B cell (primary cell): ENCODE measurements at regions not wholly inside any gene's neighbourhood (a gene's known extent, or its start where the extent isn't known, plus 50 kb on each side); places are given as distances from the start of the nearest gene placed in this dataset.

Source experiments
- ATAC-seq: fragments of 200-7000 bp; cut with Tn5 transposase; one replicate; pipeline ENCODE4 v1.10.0; 2021; ENCODE audit warnings: low read depth, mild to moderate bottlenecking, moderate number of reproducible peaks, moderate library complexity
- CTCF ChIA-PET: fragments of 350-600 bp; sonication (Branson Sonifier 250); formaldehyde crosslinking; loops from one replicate; lab custom pipeline; 2021; ENCODE audit warnings: antibody characterized with exemption, inconsistent platforms; lab: Charles Lee
- POLR2A ChIA-PET: fragments of 350-600 bp; sonication (Branson Sonifier 250); formaldehyde crosslinking; loops from one replicate; lab custom pipeline; 2021; ENCODE audit warnings: antibody characterized with exemption; lab: Charles Lee
- DNase-seq: peaks from one replicate; pipeline ENCODE4 v3.0.0; 2013
- H2AFZ ChIP-seq: 2 replicates; pipeline ENCODE4 v1.6.1; 2012; ENCODE audit warnings: mild to moderate bottlenecking, low read depth, low read length; ENCODE audit not compliant: insufficient read depth, poor library complexity, severe bottlenecking
- H3K27ac ChIP-seq, 2 donors: 1 replicate in 1 of 2; 2 replicates in 1 of 2; pipeline ENCODE4 v1.5.1; 2012 to 2013; ENCODE audit warnings: low read length in 2 of 2, mild to moderate bottlenecking in 2 of 2, moderate library complexity in 1 of 2
- H3K27me3 ChIP-seq, 4 experiments: fragments of 200-600 bp in 1 of 4; sonication (generic) in 1 of 4; replicated peaks in 1 of 4; 1 replicate in 2 of 4; 2 replicates in 2 of 4; pipeline versions ENCODE4 v1.6.1 to v1.7.0; 2013 to 2016; ENCODE audit warnings: low read length in 3 of 4, mild to moderate bottlenecking in 2 of 4, mixed read lengths in 1 of 4, moderate library complexity in 1 of 4; ENCODE audit not compliant: insufficient read depth in 4 of 4, control insufficient read depth in 3 of 4; ENCODE audit errors: control extremely low read depth in 1 of 4
- H3K36me3 ChIP-seq, 2 experiments: replicated peaks in 1 of 2; 1 replicate in 1 of 2; 2 replicates in 1 of 2; pipeline versions ENCODE4 v1.6.1 to v1.7.1; 2013; ENCODE audit warnings: low read length in 1 of 2; ENCODE audit not compliant: insufficient read depth in 2 of 2, control insufficient read depth in 1 of 2; ENCODE audit errors: control extremely low read depth in 1 of 2, extremely low read depth in 1 of 2
- H3K4me1 ChIP-seq, 2 donors: fragments of 200-600 bp in 1 of 2; sonication (generic) in 1 of 2; 1 replicate in 1 of 2; 2 replicates in 1 of 2; pipeline versions ENCODE4 v1.5.1 to v1.6.1; 2013 to 2017; ENCODE audit warnings: low read length in 2 of 2; ENCODE audit not compliant: control insufficient read depth in 2 of 2, insufficient read depth in 2 of 2
- H3K4me2 ChIP-seq: replicated peaks from 2 replicates; pipeline ENCODE3; 2012; ENCODE audit warnings: mild to moderate bottlenecking, low read depth, low read length; ENCODE audit not compliant: poor library complexity, severe bottlenecking
- H3K4me3 ChIP-seq, 5 experiments: fragments of 200-600 bp in 1 of 5; sonication (generic) in 1 of 5; 1 replicate in 3 of 5; 2 replicates in 2 of 5; pipeline versions ENCODE4 v1.5.1 to v1.7.0; 2011 to 2016; ENCODE audit warnings: low read length in 4 of 5, mild to moderate bottlenecking in 4 of 5, low read depth in 2 of 5, control low read depth in 1 of 5, moderate library complexity in 1 of 5; ENCODE audit not compliant: insufficient read depth in 1 of 5; ENCODE audit errors: control extremely low read depth in 1 of 5, extremely low read depth in 1 of 5
- H3K79me2 ChIP-seq: fragments of 200-600 bp; sonication (generic); one replicate; pipeline ENCODE4 v1.6.0; 2016; ENCODE audit warnings: low read length; ENCODE audit not compliant: control insufficient read depth, insufficient read depth
- H3K9ac ChIP-seq: fragments of 200-600 bp; sonication (generic); 2 replicates; pipeline ENCODE4 v1.6.1; 2017; ENCODE audit warnings: mild to moderate bottlenecking, low read length, moderate library complexity
- H3K9me3 ChIP-seq, 3 donors: one replicate each; pipeline versions ENCODE4 v1.6.1 to v1.7.1; 2013; ENCODE audit warnings: low read length in 2 of 3; ENCODE audit not compliant: control insufficient read depth in 2 of 3, insufficient read depth in 1 of 3; ENCODE audit errors: control extremely low read depth in 1 of 3
- H4K20me1 ChIP-seq: 2 replicates; pipeline ENCODE4 v1.6.0; 2012; ENCODE audit warnings: mild to moderate bottlenecking, low read length; ENCODE audit not compliant: insufficient read depth, control insufficient read depth, poor library complexity, severe bottlenecking
- H3K27ac Mint-ChIP-seq: one replicate; pipeline ENCODE4 v1.8.0; 2021; ENCODE audit warnings: mixed read lengths
- H3K27me3 Mint-ChIP-seq: one replicate; pipeline ENCODE4 v1.8.0; 2021; ENCODE audit warnings: mixed read lengths
- H3K4me1 Mint-ChIP-seq: one replicate; pipeline ENCODE4 v1.8.0; 2021; ENCODE audit warnings: mixed read lengths
- H3K4me3 Mint-ChIP-seq: one replicate; pipeline ENCODE4 v1.8.0; 2021; ENCODE audit warnings: mixed read lengths
- H3K9me3 Mint-ChIP-seq: one replicate; pipeline ENCODE4 v1.8.0; 2022; ENCODE audit warnings: mixed read lengths; ENCODE audit not compliant: insufficient read depth
- EZH2 ChIP-seq: IDR thresholded peaks from 2 replicates; pipeline ENCODE4 v1.6.1; 2012; ENCODE audit warnings: borderline replicate concordance, low read depth, mild to moderate bottlenecking, moderate library complexity, low read length; ENCODE audit not compliant: insufficient read depth, poor library complexity, severe bottlenecking
- WGBS: methylation state at CpG from one replicate; pipeline ENCODE4 v1.1.5; 2013; ENCODE audit warnings: missing lambda C conversion rate; ENCODE audit not compliant: insufficient coverage; 5-methylcytosine and 5-hydroxymethylcytosine counted together
- intact Hi-C: fragments of 100-400 bp; cut with micrococcal nuclease; formaldehyde crosslinking; loops from one replicate; pipeline ENCODE4 v1.10.0; 2022
- TF ChIP-seq, protein P1 (sequence below): fragments of 200-600 bp; IDR thresholded peaks from one replicate; pipeline ENCODE4 v1.8.0; 2022; ENCODE audit warnings: antibody characterized with exemption, mild to moderate bottlenecking

- no peaks in the 10 kb centered on the region for H3K9me3 Mint-ChIP-seq
- H3K4me3 Mint-ChIP-seq = no peak overlapping the region
- intact Hi-C loops = no loop called here
These were observed 86.8 kb downstream of the GJA1 start for GRCh38 chr6:121522265-121522664.

DNA sequence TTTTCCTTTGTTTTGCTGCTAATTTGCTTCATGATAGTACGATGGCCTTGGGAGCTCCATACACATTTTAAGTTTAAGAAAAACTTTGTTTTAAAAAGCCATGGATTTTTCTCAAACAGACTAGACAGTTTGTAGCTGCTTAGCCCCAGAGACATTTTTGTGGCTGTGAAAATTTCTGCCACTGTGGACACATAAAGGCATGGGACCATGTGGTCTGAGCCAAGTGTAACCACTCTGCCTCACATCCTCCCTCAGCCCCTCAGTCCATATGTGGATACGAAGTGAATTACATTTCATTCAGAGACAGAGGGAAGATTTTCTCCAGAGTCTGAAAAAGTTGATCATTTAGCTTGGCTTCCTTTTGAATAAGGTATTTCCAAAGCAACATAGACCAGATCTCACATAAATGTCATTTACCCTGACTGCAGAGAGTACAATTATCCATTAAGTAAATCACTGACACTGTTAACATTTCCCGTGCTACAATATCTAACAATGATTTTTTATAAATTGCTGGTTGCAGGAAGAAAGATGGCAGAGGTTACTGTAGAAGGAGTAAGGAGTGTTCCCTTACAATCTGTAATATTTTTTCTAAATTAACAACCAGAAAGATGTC is 87.4 kb downstream of the GJA1 start:
- Histone ChIP-seq H3K4me1 (no peaks in the 10 kb centered on the region), H3K4me3 (no peak overlapping the region), H3K9me3 (no peaks in the 10 kb centered on the region), H3K27me3 (no peaks in the 10 kb centered on the region), H3K9ac (no peak overlapping the region), H4K20me1 (no peaks in the 10 kb centered on the region), H2AFZ (no peak overlapping the region), H3K4me2 (no peak overlapping the region), H3K36me3 (no peaks in the 10 kb centered on the region), H3K79me2 (no peaks in the 10 kb centered on the region), H3K27ac (no peak overlapping the region)
- WGBS = no CpG with 5 or more reads among the region's 3 CpGs
- TF ChIP-seq, protein P1, sequence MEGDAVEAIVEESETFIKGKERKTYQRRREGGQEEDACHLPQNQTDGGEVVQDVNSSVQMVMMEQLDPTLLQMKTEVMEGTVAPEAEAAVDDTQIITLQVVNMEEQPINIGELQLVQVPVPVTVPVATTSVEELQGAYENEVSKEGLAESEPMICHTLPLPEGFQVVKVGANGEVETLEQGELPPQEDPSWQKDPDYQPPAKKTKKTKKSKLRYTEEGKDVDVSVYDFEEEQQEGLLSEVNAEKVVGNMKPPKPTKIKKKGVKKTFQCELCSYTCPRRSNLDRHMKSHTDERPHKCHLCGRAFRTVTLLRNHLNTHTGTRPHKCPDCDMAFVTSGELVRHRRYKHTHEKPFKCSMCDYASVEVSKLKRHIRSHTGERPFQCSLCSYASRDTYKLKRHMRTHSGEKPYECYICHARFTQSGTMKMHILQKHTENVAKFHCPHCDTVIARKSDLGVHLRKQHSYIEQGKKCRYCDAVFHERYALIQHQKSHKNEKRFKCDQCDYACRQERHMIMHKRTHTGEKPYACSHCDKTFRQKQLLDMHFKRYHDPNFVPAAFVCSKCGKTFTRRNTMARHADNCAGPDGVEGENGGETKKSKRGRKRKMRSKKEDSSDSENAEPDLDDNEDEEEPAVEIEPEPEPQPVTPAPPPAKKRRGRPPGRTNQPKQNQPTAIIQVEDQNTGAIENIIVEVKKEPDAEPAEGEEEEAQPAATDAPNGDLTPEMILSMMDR = no peak
- no peak for TF ChIP-seq EZH2
- POLR2A ChIA-PET = no interaction called here
- Mint-ChIP-seq H3K4me3 (no peak overlapping the region), H3K4me1 (no peaks in the 10 kb centered on the region), H3K27me3 (no peaks in the 10 kb centered on the region), H3K27ac (no peak overlapping the region), H3K9me3 (no peaks in the 10 kb centered on the region)
- no peak for DNase-seq
- no peak for ATAC-seq
- CTCF ChIA-PET = no interaction called here
- intact Hi-C loops = no loop called here

More at GRCh38 chr6:121522265-121522664, 86.8 kb downstream of the GJA1 start:
- no peaks in the 10 kb centered on the region for H3K9me3 ChIP-seq
- no peak overlapping the region for H3K4me2 ChIP-seq
- H2AFZ ChIP-seq = no peak overlapping the region
- no CpG with 5 or more reads among the region's 2 CpGs for WGBS
- no peaks in the 10 kb centered on the region for H3K27me3 ChIP-seq
- Mint-ChIP-seq H3K27me3 (no peaks in the 10 kb centered on the region), H3K27ac (no peak overlapping the region), H3K4me1 (no peaks in the 10 kb centered on the region)
- no peak overlapping the region for H3K4me3 ChIP-seq
- no peak overlapping the region for H3K9ac ChIP-seq
- H3K36me3 ChIP-seq = no peaks in the 10 kb centered on the region
- no peaks in the 10 kb centered on the region for H4K20me1 ChIP-seq
- H3K4me1 ChIP-seq = no peaks in the 10 kb centered on the region
- POLR2A ChIA-PET = no interaction called here
- CTCF ChIA-PET = no interaction called here
- H3K27ac ChIP-seq = no peak overlapping the region
- TF ChIP-seq EZH2 = no peak
- TF ChIP-seq, protein P1 = no peak
- no peaks in the 10 kb centered on the region for H3K79me2 ChIP-seq
- ATAC-seq (no peak), DNase-seq (no peak)
